H1 (cell line): ENCODE measurements at regions not wholly inside any gene's neighbourhood (a gene's known extent, or its start where the extent isn't known, plus 50 kb on each side); places are given as distances from the start of the nearest gene placed in this dataset.

ENCODE experiments used
- CTCF ChIA-PET: fragments of 300-600 bp; sonication (Branson Sonifier 250); formaldehyde crosslinking; loops from one replicate; lab custom pipeline; 2021; ENCODE audit not compliant: partially characterized antibody; lab: Charles Lee
- POLR2A ChIA-PET: fragments of 300-600 bp; sonication (Branson Sonifier 250); formaldehyde crosslinking; loops from one replicate; lab custom pipeline; 2021; ENCODE audit warnings: inconsistent platforms; ENCODE audit not compliant: partially characterized antibody; lab: Charles Lee
- DNase-seq, 2 experiments: peaks; one replicate each; pipeline versions ENCODE4 v3.0.0 to v3.0.0-alpha.2; 2010 to 2022; ENCODE audit warnings: low spot score in 2 of 2, low read depth in 1 of 2, mixed read lengths in 1 of 2
- FAIRE-seq: peaks from 2 replicates; lab custom pipeline; 2011; peaks lifted over from hg19 to GRCh38; lab: Jason Lieb, UNC
- H2AFZ ChIP-seq: 2 replicates; pipeline ENCODE4 v1.8.1; 2012; ENCODE audit warnings: low read length, inconsistent platforms
- H2AK5ac ChIP-seq: 2 replicates; pipeline ENCODE4 v1.6.1; 2013; ENCODE audit warnings: low read depth, low read length
- H2BK120ac ChIP-seq: replicated peaks from 2 replicates; pipeline ENCODE3; 2013; ENCODE audit warnings: low read depth, low read length, inconsistent platforms
- H2BK12ac ChIP-seq: 2 replicates; pipeline ENCODE4 v1.6.1; 2013; ENCODE audit warnings: low read depth, low read length
- H2BK15ac ChIP-seq: 2 replicates; pipeline ENCODE4 v1.6.1; 2013; ENCODE audit warnings: low read length
- H2BK20ac ChIP-seq: 2 replicates; pipeline ENCODE4 v1.6.1; 2013; ENCODE audit warnings: low read length
- H2BK5ac ChIP-seq: 2 replicates; pipeline ENCODE4 v1.6.1; 2013; ENCODE audit warnings: low read depth, low read length
- H3K14ac ChIP-seq: 2 replicates; pipeline ENCODE4 v1.6.1; 2013; ENCODE audit warnings: inconsistent platforms; ENCODE audit not compliant: insufficient read length
- H3K18ac ChIP-seq: 2 replicates; pipeline ENCODE4 v1.6.1; 2013; ENCODE audit warnings: low read length; ENCODE audit errors: extremely low read depth
- H3K23ac ChIP-seq: 2 replicates; pipeline ENCODE4 v1.6.1; 2013; ENCODE audit warnings: inconsistent platforms; ENCODE audit not compliant: insufficient read length
- H3K23me2 ChIP-seq: 2 replicates; pipeline ENCODE4 v1.6.1; 2013; ENCODE audit warnings: low read depth, low read length
- H3K27ac ChIP-seq: 2 replicates; pipeline ENCODE4 v1.6.1; 2011; ENCODE audit warnings: low read depth, low read length, inconsistent platforms
- H3K27me3 ChIP-seq, 4 experiments: replicated peaks in 1 of 4; 1 replicate in 1 of 4; 2 replicates in 3 of 4; pipeline versions ENCODE4 v1.6.1 to v1.8.1; 2011 to 2013; ENCODE audit warnings: low read length in 3 of 4, mild to moderate bottlenecking in 3 of 4, inconsistent platforms in 2 of 4, mixed read lengths in 2 of 4, moderate library complexity in 1 of 4; ENCODE audit not compliant: control insufficient read depth in 3 of 4, insufficient read depth in 3 of 4; ENCODE audit errors: extremely low read depth in 1 of 4
- H3K36me3 ChIP-seq, 4 experiments: 2 replicates each; pipeline versions ENCODE4 v1.6.1 to v1.8.1; 2011 to 2013; ENCODE audit warnings: mild to moderate bottlenecking in 4 of 4, low read length in 3 of 4, moderate library complexity in 2 of 4, control low read depth in 1 of 4, inconsistent platforms in 1 of 4; ENCODE audit not compliant: insufficient read depth in 4 of 4, control insufficient read depth in 2 of 4
- H3K4ac ChIP-seq: replicated peaks from 2 replicates; pipeline ENCODE3; 2013; ENCODE audit warnings: low read length, low read depth, mixed read lengths, inconsistent platforms; ENCODE audit not compliant: insufficient read length
- H3K4me1 ChIP-seq, 4 experiments: replicated peaks in 1 of 4; 1 replicate in 1 of 4; 2 replicates in 3 of 4; pipeline versions ENCODE4 v1.6.1 to v1.8.1; 2011 to 2013; ENCODE audit warnings: low read length in 3 of 4, inconsistent platforms in 2 of 4, mixed read lengths in 1 of 4; ENCODE audit not compliant: insufficient read depth in 4 of 4, control insufficient read depth in 3 of 4
- H3K4me2 ChIP-seq, 2 experiments: 2 replicates each; pipeline versions ENCODE4 v1.6.1 to v1.8.1; 2011 to 2013; ENCODE audit warnings: low read depth in 2 of 2, low read length in 2 of 2, control low read depth in 1 of 2, inconsistent platforms in 1 of 2, mild to moderate bottlenecking in 1 of 2; ENCODE audit not compliant: insufficient read depth in 1 of 2
- H3K4me3 ChIP-seq, 4 experiments: fragments of 200-600, 300-600 bp in 1 of 4; sonication (generic), shearing (Covaris generic), sonication (Bioruptor Twin) in 1 of 4; 2 replicates each; pipeline versions ENCODE4 v1.5.1 to v1.8.1; 2011 to 2016; ENCODE audit warnings: low read length in 4 of 4, low read depth in 3 of 4, control low read depth in 2 of 4, inconsistent platforms in 2 of 4, mild to moderate bottlenecking in 2 of 4, mixed read lengths in 1 of 4, moderate library complexity in 1 of 4; ENCODE audit not compliant: insufficient read depth in 2 of 4; ENCODE audit errors: extremely low read depth in 1 of 4
- H3K56ac ChIP-seq: replicated peaks from 2 replicates; pipeline ENCODE3; 2013; ENCODE audit warnings: low read depth, mild to moderate bottlenecking, mixed read lengths, low read length, inconsistent platforms; ENCODE audit not compliant: insufficient read length
- H3K79me1 ChIP-seq: 2 replicates; pipeline ENCODE4 v1.6.1; 2013; ENCODE audit warnings: low read depth, low read length, control low read depth
- H3K79me2 ChIP-seq, 2 experiments: 2 replicates each; pipeline versions ENCODE4 v1.6.1 to v1.8.1; 2012 to 2013; ENCODE audit warnings: low read length in 2 of 2, mild to moderate bottlenecking in 2 of 2, inconsistent platforms in 1 of 2; ENCODE audit not compliant: insufficient read depth in 2 of 2, control insufficient read depth in 1 of 2
- H3K9ac ChIP-seq, 4 experiments: replicated peaks in 1 of 4; 1 replicate in 1 of 4; 2 replicates in 3 of 4; pipeline versions ENCODE4 v1.6.1 to v1.8.1; 2011 to 2013; ENCODE audit warnings: low read depth in 3 of 4, low read length in 3 of 4, control low read depth in 2 of 4, mild to moderate bottlenecking in 2 of 4, moderate library complexity in 2 of 4, inconsistent platforms in 1 of 4; ENCODE audit errors: extremely low read depth in 1 of 4
- H3K9me3 ChIP-seq, 2 experiments: 2 replicates each; pipeline versions ENCODE4 v1.6.1 to v1.8.1; 2012 to 2013; ENCODE audit warnings: mild to moderate bottlenecking in 2 of 2, moderate library complexity in 2 of 2, control low read depth in 1 of 2, inconsistent platforms in 1 of 2, low read depth in 1 of 2, low read length in 1 of 2, mixed read lengths in 1 of 2; ENCODE audit not compliant: insufficient read depth in 2 of 2
- H4K20me1 ChIP-seq, 2 experiments: replicated peaks in 1 of 2; 2 replicates each; pipeline versions ENCODE3 to v1.8.1; 2011 to 2013; ENCODE audit warnings: inconsistent platforms in 2 of 2, low read length in 2 of 2, mild to moderate bottlenecking in 1 of 2; ENCODE audit not compliant: insufficient read depth in 2 of 2, control insufficient read depth in 1 of 2
- H4K5ac ChIP-seq: 2 replicates; pipeline ENCODE4 v1.6.1; 2013; ENCODE audit warnings: low read length, low read depth, mixed read lengths, inconsistent platforms; ENCODE audit not compliant: insufficient read length
- H4K8ac ChIP-seq: 2 replicates; pipeline ENCODE4 v1.8.0; 2013; ENCODE audit warnings: mild to moderate bottlenecking, moderate library complexity, low read length, inconsistent platforms; ENCODE audit not compliant: insufficient read depth; ENCODE audit errors: extremely low read depth
- H4K91ac ChIP-seq: replicated peaks from 2 replicates; pipeline ENCODE3; 2013; ENCODE audit warnings: low read length, mixed read lengths, inconsistent platforms; ENCODE audit not compliant: insufficient read length
- CTBP2 ChIP-seq: IDR thresholded peaks from 2 replicates; pipeline ENCODE4 v1.7.0; 2011; ENCODE audit warnings: borderline replicate concordance, mild to moderate bottlenecking, moderate library complexity, mixed read lengths, low read length; ENCODE audit not compliant: insufficient read depth, insufficient read length
- HDAC2 ChIP-seq, 2 experiments: fragments of 300-600 bp in 1 of 2; sonication (generic) in 1 of 2; IDR thresholded peaks; 2 replicates each; pipeline ENCODE4 v1.6.1; 2011 to 2012; ENCODE audit warnings: low read depth in 2 of 2, low read length in 2 of 2, mild to moderate bottlenecking in 2 of 2, moderate library complexity in 2 of 2, borderline replicate concordance in 1 of 2, inconsistent platforms in 1 of 2
- KDM5A ChIP-seq: fragments of 200-600 bp; IDR thresholded peaks from 2 replicates; pipeline ENCODE4 v1.7.1; 2012; ENCODE audit warnings: mild to moderate bottlenecking, low read length, inconsistent platforms, mixed read lengths
- NANOG ChIP-seq: IDR thresholded peaks from 2 replicates; pipeline ENCODE4 v1.6.1; 2011; ENCODE audit warnings: low read length, low read depth, mild to moderate bottlenecking, inconsistent platforms; ENCODE audit not compliant: insufficient read depth, poor library complexity, severe bottlenecking
- SP2 ChIP-seq: IDR thresholded peaks from 2 replicates; pipeline ENCODE4 v1.6.1; 2012; ENCODE audit warnings: mild to moderate bottlenecking, low read length, inconsistent platforms
- TCF12 ChIP-seq: IDR thresholded peaks from 2 replicates; pipeline ENCODE4 v1.6.1; 2011; ENCODE audit warnings: low read depth, mild to moderate bottlenecking, low read length
- WGBS, 2 experiments: shearing (Covaris generic) in 1 of 2; methylation state at CpG; one replicate each; pipeline versions ENCODE4 v1.1.6 to v1.1.7; 2013 to 2015; ENCODE audit warnings: low lambda C conversion rate in 2 of 2, mixed read lengths in 2 of 2, inconsistent platforms in 1 of 2, low coverage in 1 of 2, missing lambda C conversion rate in 1 of 2; ENCODE audit not compliant: insufficient replicate concordance in 2 of 2, insufficient coverage in 1 of 2, insufficient read length in 1 of 2; ENCODE audit errors: extremely low coverage in 1 of 2, missing lambda C conversion rate in 1 of 2; 5-methylcytosine and 5-hydroxymethylcytosine counted together

DNA sequence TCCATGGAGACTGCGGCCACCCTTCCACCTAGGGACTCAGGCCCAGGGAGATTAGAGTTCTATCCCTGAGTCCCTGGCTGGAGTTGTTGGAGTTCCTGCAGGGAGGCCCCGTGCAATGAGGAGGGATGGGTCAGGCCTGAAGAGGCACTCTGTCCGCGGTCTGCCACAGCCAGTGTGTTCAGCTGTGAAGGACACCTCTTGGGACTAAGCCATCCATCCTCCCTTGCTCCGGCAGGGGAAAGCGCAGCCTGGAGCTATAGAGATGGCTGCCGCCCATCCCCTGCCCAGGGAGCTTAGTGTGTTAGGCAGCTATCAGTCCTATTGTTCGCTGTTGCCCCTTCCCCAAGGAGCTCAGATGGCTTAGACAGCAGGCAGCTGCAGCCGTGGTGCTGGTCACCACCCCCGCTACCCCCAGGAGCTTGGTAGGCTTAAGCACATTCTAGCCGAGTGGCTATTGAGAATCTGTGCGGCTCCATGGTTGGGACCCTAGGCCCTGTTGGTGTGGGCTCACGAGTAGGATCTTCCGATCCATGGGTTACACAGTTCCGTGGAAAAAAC lies 141.3 kb downstream of the CYB561 start:
- Histone ChIP-seq H3K18ac (no peak overlapping the region), H3K9me3 (no peaks in the 10 kb centered on the region; a peak in 1 of 4 replicates), H4K8ac (no peak overlapping the region; the same call in 1 of the 2 replicates), H3K56ac (no peak overlapping the region), H3K36me3 (no peaks in the 10 kb centered on the region), H3K9ac (no peak overlapping the region), H3K27me3 (no peaks in the 10 kb centered on the region), H2BK5ac (no peak overlapping the region), H3K4me1 (no peaks in the 10 kb centered on the region), H2BK12ac (no peak overlapping the region), H4K91ac (no peak overlapping the region), H3K27ac (no peak overlapping the region), H3K14ac (no peak overlapping the region), H3K79me1 (no peaks in the 10 kb centered on the region), H2BK20ac (no peak overlapping the region), H3K4ac (no peak overlapping the region), H2AFZ (no peak overlapping the region), H2BK15ac (no peak overlapping the region), H2BK120ac (no peak overlapping the region), H3K23ac (no peak overlapping the region), H2AK5ac (no peak overlapping the region), H4K20me1 (no peaks in the 10 kb centered on the region), H3K4me3 (no peak overlapping the region), H3K79me2 (no peaks in the 10 kb centered on the region), H3K23me2 (no peaks in the 10 kb centered on the region), H4K5ac (no peak overlapping the region), H3K4me2 (no peak overlapping the region)
- DNase-seq (no peak), FAIRE-seq (no peak)
- CTCF ChIA-PET: no interaction called here
- POLR2A ChIA-PET: no interaction called here
- no peak for TF ChIP-seq KDM5A
- no peak for TF ChIP-seq CTBP2
- no peak for TF ChIP-seq SP2
- TF ChIP-seq HDAC2 (IDR thresholded peaks at IDR 0.05; ENCODE audit: borderline replicate concordance in 1 of 2, low read depth in 2 of 2, low read length in 2 of 2): no peak
- TF ChIP-seq TCF12: no peak
- TF ChIP-seq NANOG: no peak
- 86% methylated on average over 13 of the region's 15 CpGs; no CpG with 5 or more reads in 1 of the 2 experiments for WGBS, 2 experiments
